ENCODE measurements at regions not wholly inside any gene's neighbourhood (a gene's known extent, or its start where the extent isn't known, plus 50 kb on each side); places are given as distances from the start of the nearest gene placed in this dataset.

GRCh38 chrX:122787231-122787630, 396.8 kb upstream of the GRIA3 start:
- TF ChIP-seq CTCF (IDR thresholded peaks at IDR 0.05) (no peak), POLR2A (IDR thresholded peaks at IDR 0.05) (no peak), EP300 (IDR thresholded peaks at IDR 0.05) (no peak)
